ENCODE measurements at regions not wholly inside any gene's neighbourhood (a gene's known extent, or its start where the extent isn't known, plus 50 kb on each side); places are given as distances from the start of the nearest gene placed in this dataset.

DNA sequence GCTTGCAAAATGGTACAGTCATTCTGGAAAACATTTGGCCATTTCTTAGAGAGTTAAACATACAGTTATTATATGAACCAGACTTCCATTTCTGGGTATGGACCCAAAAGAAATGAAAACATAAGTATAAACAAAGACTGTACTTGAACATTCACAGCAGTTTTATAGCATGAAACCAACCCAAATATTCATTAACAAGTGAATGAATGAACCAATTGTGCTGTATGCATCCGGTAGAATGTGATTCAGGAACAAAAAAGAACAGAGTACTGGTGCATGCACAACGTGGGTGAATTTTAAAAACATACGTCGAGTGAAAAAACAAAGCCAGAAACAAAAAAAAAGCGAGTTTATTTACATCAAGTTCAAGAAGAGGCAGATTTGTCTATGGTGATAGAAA, 1085.8 kb upstream of the AUTS2 start:
- intact Hi-C loops (cut with DNase I), result no loop called here
- DNase-seq, result no peak

DNA sequence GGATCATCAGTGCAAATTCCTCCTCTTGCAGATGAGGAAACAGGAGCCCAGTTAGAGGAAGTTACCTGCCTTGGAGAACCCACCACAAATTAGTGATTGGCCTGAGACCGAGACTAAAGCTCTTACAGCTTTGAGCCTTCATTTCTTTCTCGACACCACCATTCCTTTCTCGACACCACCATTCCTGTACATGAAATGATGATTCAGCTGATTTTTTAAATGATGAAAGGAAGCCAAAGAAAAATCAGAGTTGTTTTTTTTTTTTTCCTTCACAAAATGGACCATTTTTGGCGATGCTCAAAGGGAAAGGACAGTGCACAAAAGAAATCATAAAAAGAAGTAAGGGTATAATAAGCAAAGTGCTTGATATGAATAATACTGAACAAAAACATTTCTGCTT, 1080.2 kb upstream of the AUTS2 start:
- no peak for DNase-seq
- intact Hi-C loops (cut with DNase I), result no loop called here

DNA sequence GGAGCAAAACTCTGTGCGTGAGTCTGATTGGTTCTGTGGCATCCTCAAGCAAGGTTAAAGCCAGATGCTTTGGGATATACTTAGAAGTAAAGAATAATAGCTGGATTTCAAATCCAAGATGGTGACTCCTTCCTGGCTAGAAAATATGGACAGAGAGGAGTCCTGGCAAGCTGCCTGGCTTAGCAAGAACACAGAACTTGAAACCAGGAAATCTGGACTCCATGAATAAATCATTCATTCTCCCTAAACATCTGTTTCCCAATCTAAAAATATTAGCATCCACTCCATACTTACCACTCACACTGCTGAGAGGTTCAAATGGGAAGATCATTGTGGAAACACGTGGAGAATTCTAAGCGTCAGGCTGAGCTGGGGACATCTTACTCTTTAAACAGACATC, 1074.1 kb upstream of the AUTS2 start:
- DNase-seq, result no peak
- intact Hi-C loops (cut with DNase I), result no loop called here

DNA sequence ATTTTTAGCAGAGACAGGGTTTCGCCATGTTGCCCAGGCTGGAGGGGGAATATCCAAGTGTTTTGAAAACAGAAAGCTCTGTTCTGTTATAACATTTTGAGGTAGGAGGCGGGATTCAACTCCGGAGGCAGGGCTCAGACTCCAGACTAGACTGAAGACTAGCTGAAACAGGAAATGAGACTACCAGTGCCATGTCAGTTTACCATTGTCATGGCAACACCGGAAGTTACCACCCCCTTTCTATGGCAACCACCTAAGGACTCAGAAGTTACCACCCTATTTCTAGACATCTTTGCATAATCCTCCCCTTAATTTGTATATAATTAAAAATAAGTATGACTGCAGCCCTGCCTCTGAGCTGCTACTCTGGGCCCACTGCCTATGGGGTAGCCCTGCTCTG, 1069.1 kb upstream of the AUTS2 start:
- peak in 29 of 42 donors; percentile 6 to 65 (median 38) for DNase-seq
- intact Hi-C loops (cut with DNase I), result no loop called here

DNA sequence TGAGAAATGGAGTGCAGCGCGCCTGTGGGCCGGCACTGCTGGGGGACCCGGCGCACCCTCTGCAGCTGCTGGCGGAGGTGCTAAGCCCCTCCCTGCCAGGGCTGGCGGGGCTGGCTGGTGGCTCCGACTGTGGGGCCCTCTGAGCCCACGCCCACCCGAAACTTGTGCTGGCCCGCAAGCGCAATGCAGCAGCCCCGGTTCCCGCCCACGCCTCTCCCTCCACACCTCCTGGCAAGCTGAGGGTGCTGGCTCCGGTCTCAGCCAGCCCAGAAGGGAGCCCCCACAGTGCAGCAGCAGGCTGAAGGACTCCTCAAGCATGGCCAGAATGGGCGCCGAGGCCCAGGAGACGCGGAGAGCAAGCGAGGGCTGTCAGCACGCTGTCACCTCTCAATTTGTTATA, 1063.0 kb upstream of the AUTS2 start:
- intact Hi-C loops (cut with DNase I), result no loop called here
- DNase-seq, result no peak

DNA sequence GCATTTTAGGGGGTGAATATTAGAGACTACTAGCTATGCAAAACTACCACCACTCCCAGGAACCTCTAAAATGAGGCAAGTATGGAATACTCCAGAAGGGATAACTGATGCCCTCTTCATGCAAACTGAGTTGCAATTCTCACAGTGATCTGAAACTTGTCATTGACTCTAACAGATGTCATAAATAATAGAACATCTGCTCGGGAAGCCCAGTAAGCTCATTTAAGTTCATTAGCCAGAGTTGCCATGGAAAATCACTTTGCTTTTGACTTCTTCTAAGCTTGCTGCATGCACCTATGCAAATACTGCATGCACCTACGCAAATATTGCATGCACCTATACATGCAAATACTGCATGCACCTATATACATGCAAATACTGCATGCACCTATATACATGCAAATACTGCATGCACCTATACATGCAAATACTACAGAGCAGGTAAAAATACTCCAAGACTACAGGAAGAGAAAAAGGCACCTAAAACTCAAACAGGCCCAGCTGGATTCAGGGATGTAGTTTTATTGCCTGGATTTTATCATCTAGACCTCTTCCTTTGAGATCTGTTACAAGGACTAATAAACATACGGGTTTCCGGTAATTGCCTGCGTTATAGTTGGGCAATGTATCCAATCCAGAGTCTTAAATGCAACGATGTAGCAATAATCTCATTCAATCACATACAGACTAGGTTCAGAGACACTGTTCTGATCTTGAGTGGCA, 1061.1 kb upstream of the AUTS2 start:
- no peak for DNase-seq
- intact Hi-C loops (cut with DNase I), result no loop called here

DNA sequence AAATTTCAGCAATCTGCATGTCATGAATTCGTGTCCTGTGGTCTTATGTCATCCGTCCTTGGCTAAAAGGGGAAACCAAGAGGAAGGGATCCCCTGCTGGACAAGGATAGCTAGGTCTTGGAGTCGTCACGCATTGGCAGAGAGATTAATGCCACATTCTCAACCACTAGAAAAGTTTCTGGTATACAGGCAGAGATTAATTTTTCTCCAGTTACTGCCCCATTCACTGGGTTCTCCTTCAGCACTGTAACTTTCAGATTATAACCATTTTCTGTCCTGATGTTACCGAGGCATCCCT, 1060.6 kb upstream of the AUTS2 start:
- intact Hi-C loops (cut with DNase I), result no loop called here
- no peak for DNase-seq

DNA sequence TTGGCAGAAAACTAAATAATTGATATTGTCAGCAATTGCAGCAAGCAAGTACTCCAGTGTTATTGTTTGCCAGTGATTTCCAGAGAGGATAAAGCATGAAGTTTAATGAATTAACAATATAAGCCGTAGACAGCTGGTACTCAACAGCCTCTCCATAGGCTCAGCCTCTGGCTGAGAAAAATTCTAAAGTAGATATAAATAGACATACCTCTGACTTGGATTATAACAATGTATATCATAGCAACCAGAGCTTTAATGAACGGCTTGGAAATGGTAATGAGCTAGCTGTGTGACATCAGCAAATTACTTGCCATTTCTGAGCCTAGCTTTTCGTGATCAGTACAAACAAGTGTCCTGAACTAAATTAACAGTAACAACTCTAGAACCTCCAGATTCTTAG, 1055.4 kb upstream of the AUTS2 start:
- intact Hi-C loops (cut with DNase I), result no loop called here

DNA sequence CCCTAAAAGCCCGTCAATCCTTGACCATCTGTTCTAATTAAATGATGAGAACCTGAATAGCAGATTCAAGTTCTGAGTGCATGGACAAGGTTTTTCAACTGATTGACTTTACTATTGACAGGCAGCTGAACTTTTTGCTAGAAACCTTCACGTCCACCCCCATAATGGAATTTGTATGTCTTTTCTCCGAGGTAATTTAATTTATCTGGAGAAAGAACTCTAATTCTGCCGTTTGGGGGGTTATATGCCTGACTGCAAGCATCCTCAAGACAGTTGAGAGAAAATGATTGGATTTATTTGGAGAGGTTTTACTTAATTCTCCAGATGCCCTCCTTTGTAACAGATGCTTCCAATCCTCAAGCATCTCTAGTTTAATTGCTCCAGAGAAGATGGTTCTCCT, 1053.4 kb upstream of the AUTS2 start:
- no peak for DNase-seq

More for the DNA sequence above, 1055.4 kb upstream of the AUTS2 start:
- no peak for DNase-seq

DNA sequence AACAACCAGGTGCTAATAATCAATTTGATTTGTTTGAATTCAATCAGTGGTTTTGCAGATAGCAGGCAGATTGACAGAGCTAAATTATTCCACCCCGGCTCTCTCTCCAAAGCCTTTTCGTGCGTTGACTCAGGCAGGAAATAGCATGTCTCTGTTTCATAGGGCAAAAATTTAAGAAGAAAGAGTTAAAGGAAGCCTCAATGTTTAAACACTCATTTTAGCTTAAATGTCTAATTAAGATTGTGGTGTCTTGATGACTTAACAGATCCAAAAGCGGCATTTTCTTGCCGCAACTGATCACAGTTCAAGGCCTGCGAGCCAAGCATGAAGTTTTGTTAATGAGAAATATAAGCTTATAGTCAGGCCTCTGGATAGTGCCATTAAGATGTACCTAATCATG, 1051.1 kb upstream of the AUTS2 start:
- peak in 1 of 42 donors; percentile 21 for DNase-seq
- intact Hi-C loops (cut with DNase I), result no loop called here

More for the DNA sequence above, 1053.4 kb upstream of the AUTS2 start:
- intact Hi-C loops (cut with DNase I), result no loop called here

DNA sequence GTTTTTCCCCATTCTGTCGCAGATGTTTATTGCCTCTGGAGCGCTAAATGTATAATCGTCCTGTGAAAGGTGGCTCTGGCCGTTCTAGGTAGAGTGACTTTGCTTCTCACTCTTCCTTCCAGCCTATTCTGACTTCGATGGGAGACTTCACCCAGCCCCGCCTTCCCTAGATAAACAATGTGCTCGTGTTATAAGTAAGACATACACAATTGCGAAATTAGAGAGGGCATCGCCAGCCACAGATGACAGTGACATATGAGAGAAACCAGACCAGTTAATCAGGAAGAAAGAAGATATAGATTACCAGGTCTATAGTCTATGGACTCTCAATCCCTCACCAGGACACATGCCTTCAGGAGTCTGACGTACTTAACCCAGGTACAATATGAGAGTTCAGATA, 1050.5 kb upstream of the AUTS2 start:
- no peak for DNase-seq
- intact Hi-C loops (cut with DNase I), result no loop called here

DNA sequence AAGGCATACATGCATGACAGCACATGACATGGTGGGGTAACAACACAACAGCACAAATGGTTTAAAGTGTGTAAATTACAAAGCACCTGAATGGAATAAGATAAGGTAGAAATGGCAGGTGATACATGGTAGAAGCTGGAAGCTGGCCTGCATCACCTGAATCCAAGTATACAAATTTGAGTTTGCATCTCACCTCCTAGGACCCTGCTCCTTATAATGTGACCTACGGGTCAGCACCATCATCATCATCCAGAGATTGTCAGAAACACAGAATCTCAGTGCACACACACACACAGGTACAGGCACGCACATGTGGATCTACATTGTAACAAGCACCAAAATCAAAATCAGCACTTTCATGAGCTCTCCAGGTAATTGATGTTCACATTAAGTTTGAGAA, 1048.2 kb upstream of the AUTS2 start:
- intact Hi-C loops (cut with DNase I), result no loop called here
- DNase-seq, result no peak

DNA sequence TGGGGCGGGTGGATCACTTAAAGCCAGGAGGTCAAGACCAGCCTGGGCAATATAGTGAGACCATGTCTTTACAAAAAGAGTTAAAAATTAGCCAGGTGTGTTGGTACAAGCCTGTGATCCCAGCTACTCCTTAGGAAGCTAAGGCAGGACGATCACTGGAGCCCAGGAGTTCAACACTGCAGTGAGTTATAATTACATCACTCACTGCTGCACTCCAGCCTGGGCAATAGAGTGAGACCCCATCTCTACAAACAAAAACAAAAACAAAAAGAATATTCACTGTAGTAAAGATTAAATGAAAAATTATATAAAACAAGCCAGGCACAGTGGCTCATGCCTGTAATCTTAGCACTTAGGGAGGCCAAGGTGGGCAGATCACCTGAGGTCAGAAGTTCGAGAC, 1047.6 kb upstream of the AUTS2 start:
- intact Hi-C loops (cut with DNase I), result no loop called here
- no peak for DNase-seq

DNA sequence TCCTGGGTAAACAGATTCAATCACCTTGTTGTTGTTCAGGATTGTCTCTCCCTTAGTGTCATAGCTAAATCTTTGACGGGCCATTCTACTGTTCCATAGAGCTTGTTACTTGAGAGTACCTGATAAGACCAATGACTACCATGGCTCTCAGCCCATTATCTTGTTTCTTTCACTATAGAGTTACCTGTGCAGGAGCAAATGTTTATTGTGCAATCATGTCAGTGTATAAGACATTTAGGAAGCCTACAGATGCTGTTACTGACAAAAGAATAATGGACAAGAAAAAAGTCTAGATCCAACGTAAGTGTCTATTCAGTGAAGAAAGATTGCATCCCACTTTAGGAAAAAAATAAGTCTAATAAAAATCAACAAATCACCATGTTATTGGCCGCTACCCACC, 1041.7 kb upstream of the AUTS2 start:
- intact Hi-C loops (cut with DNase I), result no loop called here
- no peak for DNase-seq

DNA sequence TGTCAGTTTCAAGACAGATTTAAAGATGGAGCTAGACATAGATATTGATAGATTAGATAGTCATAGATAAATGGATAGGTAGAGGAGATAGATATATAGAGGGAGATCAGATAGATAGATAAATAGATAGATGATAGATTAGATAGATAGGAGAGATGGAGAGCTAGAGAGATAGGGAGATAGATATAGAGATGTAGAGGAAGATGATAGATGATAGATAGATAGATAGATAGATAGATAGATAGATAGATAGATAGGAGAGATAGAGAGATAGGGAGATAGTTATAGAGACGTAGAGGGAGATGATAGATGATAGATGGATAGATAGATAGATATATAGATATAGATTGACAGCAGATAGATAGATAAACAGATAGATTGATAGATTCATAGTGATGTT, 1038.8 kb upstream of the AUTS2 start:
- intact Hi-C loops (cut with DNase I), result no loop called here
- DNase-seq, result no peak

DNA sequence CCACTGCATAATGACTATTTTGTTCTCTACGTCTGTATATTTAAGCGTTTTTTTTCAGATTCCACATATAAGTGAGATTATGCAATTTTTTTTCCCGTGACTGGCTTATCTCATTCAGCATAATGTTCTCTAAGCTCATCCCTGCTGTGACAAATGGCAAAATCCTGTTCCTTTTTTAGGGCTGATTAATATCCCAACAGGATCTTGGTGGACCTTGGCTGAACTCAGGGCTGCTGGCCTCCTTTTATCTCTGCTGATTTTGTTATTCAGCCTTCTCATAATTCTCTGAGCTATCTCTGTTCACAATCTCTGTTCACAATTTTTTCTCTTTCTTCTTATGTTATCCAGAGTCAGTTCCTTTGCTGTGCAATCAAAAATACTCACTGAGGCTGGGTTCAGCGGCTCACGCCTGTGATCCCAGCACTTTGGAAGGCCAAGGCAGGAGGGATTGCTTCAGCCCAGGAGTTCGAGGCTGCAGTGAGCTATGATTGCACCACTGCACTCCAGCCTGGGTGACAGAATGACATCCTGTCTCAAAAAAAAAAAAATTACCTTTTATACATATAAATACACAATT, 1035.9 kb upstream of the AUTS2 start:
- intact Hi-C loops (cut with DNase I), result no loop called here
- DNase-seq, result no peak

DNA sequence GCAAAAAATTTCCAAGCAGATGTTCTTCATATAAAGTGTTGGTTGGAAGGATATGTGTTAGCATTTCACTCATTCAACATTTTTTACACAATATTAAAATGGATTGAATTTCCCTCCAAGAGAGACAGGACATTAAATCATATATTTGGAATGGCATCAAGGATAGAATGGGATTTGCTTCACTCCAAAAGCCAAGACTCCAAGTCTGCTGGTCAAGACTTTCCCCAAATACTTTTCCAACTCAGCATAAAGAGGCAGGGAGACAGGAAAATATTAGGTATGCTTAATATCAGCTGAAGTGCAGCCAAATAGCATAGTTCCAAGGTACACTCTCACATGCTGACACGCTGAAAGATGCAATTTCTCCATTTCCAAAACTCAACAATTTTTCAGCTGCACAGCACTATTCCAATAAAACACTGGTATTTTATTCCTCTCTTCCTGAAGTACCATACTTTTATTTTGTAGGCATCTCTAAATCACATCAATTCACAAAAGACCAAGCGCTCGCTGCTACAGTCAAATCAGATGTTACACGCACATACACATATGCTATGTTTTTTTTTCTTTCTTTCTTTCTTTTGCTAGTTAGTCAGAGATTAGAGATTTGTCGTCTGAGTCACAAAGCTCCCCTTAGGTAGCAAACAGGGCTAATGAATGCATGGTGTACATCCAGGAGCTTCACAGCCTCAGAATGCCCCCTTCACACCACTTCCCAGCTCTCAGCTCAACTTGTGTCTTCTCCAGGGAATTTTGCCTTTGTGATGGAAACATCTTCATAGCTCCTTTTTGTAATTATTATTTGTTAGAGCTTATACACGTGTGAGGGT, 1033.8 kb upstream of the AUTS2 start:
- no peak for DNase-seq
- intact Hi-C loops (cut with DNase I), result no loop called here

DNA sequence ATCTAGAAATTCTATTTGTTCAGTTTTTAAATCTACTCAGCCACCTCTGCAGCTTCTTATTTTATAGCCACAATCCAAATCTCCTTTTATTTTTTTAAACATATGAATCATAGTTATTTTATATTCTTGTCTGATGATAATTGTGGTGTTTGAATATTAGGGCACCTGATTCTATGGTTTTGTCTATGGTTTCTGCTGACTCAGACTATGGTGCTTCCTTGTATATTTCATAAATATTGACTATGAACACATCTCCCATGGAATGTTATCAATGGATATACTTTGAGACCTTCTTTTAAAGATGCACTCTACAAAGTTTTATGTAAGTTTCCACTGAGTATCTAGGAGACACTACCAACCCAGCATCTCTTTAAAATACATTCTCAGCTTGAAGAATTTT, 1027.0 kb upstream of the AUTS2 start:
- DNase-seq, result no peak
- intact Hi-C loops (cut with DNase I), result no loop called here

DNA sequence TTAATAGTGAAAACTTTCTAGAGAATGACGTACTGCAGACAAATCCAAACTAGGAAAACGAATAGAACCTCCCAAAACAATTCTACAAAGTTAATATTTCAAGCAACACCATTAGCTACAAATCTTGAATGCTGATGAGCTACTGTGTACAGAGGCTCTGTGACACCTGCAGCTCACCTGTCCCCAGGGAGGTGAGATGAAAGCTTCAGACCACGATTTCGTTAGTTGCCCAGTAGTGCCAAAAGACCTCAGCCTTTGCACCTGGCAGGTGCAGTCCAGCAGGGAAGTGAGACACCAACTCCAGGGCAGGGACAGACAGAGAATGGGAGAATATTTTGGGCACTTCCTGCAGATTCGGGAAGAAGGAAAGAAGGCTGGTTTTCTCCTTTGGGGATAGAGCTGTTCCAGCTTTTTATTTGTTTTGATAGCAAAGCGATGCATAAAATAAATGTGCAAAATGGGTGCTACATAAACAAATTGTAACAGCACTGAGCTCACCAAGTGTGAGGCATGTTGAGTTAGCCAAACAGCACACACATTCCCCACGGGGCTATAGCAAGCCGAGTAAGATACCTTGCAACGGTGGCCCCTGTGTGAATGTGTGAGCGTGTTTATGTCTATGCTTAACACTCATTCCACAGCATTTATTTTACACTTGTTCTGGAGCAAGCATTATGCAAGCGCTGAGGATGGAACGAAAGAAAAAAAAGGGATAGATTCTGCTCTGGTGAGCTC, 1024.8 kb upstream of the AUTS2 start:
- intact Hi-C loops (cut with DNase I), result no loop called here
- no peak for DNase-seq

DNA sequence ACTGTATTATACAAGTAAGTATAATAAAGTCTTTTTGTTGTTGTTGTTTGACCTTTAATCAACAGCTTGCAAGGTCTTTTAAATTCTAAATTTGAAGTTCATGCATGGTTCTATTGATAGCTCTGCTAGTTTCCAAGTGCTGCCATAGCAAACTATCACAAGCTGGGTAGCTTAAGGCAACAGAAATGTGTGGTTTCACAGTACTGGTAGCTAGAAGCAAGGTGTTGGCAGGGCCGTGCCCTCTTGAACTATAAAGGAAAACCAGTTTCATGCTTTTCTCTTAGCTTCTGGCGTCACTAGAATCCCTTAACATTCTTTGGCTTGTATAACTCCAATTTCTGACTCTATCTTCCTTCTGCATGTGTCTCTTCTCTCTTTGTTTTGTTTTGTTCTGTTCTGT, 1021.9 kb upstream of the AUTS2 start:
- intact Hi-C loops (cut with DNase I), result no loop called here
- no peak for DNase-seq

Data from head of caudate nucleus (tissue), 42 donors.